Effector memory CD8-positive, alpha-beta T cell (primary cell): ENCODE measurements at regions not wholly inside any gene's neighbourhood (a gene's known extent, or its start where the extent isn't known, plus 50 kb on each side); places are given as distances from the start of the nearest gene placed in this dataset.
"Not testable (repeated sequence)": the region's sequence is repeated elsewhere in the genome, so short reads cannot be mapped to it uniquely, and the experiment has no call there.

Experiments used
- ATAC-seq: fragments of 150-1000 bp; cut with Tn5 transposase; replicated peaks from 2 replicates; pipeline ENCODE4 v1.10.0; 2021; ENCODE audit warnings: mild to moderate bottlenecking, moderate library complexity
- DNase-seq, 3 experiments: peaks; one replicate each; pipeline ENCODE4 v3.0.0; 2021
- H3K27ac Mint-ChIP-seq, 2 donors: one replicate each; pipeline ENCODE4 v1.8.0; 2022; ENCODE audit warnings: mild to moderate bottlenecking in 2 of 2, mixed read lengths in 2 of 2, moderate library complexity in 2 of 2
- H3K27me3 Mint-ChIP-seq, 2 donors: one replicate each; pipeline ENCODE4 v1.8.0; 2022; ENCODE audit warnings: mixed read lengths in 2 of 2
- H3K36me3 Mint-ChIP-seq: one replicate; pipeline ENCODE4 v1.8.0; 2022; ENCODE audit warnings: mild to moderate bottlenecking, moderate library complexity, mixed read lengths; ENCODE audit not compliant: insufficient read depth
- H3K4me1 Mint-ChIP-seq, 2 donors: one replicate each; pipeline ENCODE4 v1.8.0; 2022; ENCODE audit warnings: low read depth in 2 of 2, mixed read lengths in 2 of 2
- H3K4me3 Mint-ChIP-seq, 2 donors: one replicate each; pipeline ENCODE4 v1.8.0; 2022; ENCODE audit warnings: mild to moderate bottlenecking in 2 of 2, mixed read lengths in 2 of 2, moderate library complexity in 2 of 2
- H3K9me3 Mint-ChIP-seq, 2 donors: one replicate each; pipeline ENCODE4 v1.8.0; 2022; ENCODE audit warnings: mixed read lengths in 2 of 2

DNA sequence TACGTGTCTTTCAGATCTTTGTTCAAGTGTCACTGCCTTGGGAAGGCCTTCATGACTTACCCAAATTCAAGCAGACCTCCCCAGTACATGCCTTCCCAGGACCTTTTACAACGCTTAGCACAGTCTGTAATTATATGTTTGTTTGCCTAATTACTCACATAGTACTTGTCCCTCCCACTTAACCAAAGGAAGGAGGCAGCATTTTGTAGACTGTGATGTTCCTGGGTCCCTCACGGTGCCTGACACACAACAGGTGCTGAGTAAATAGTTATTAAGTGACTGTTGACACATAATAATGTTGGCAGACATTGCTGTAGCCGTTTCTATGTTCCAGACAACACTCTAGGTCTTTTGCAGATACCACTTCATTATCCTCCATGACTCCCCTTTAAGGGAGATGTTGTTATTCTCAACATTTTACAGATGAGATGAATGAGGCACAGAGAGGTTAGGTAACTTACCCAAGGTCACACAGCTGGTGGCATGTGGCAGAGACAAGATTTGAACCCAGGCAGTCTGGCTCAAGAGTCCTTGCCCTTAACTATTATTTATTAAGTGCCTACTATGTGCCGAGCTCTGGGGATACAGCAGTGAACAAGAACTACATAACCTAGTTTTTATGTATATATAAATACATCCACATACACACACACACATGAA is 130.7 kb downstream of the PHETA1 start:
- H3K27ac Mint-ChIP-seq, result no peak overlapping the region
- no peak overlapping the region for H3K4me3 Mint-ChIP-seq
- no peaks in the 10 kb centered on the region for H3K36me3 Mint-ChIP-seq
- peaks cover 0 to 3% of the 10 kb centered on the region in 2 donors for H3K9me3 Mint-ChIP-seq
- DNase-seq (no peak), ATAC-seq (no peak)
- no peaks in the 10 kb centered on the region for H3K4me1 Mint-ChIP-seq
- H3K27me3 Mint-ChIP-seq, result peaks cover 30 to 63% of the 10 kb centered on the region in 2 donors

DNA sequence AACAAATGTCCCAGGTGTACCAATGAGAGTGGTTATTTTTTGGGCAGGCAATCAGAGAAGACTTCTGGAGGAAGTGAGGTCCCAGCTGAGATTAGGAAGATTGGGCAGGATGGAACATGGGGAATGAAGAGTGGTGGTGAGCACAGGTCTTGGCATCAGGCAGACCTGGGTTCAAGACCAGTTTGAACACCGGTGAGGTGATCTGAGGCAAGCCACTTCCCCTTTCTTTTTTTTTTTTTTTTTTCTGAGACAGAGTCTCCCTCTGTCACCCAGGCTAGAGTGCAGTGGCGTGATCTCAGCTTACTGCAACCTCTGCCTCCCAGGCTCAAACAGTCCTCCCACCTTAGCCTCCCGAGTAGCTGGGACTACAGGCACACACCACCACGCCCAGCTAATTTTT is 134.4 kb downstream of the PHETA1 start:
- not testable (repeated sequence) for H3K36me3 Mint-ChIP-seq, DNase-seq, H3K27ac Mint-ChIP-seq, H3K4me3 Mint-ChIP-seq, H3K4me1 Mint-ChIP-seq, H3K9me3 Mint-ChIP-seq, ATAC-seq
- peaks cover 42 to 79% of the 10 kb centered on the region in 2 donors for H3K27me3 Mint-ChIP-seq

DNA sequence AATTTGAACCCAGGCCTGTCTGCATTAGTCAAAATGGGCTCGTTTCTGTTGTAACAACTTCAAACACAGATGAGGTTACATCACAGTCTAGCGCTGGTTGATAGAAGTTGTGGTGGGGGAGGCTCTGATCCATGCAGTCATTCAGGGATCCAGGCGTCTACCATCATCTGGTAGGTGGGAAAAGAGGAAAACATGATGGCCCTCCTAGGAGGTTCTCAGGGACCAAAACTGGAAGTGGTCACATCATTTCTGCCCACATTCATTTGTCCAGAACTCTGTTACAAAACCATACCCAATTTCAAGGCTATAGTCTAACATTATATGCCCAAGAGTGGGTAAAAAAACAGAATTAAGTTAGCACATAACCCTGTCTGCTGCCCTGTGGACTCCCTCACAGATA is 135.1 kb downstream of the PHETA1 start:
- H3K4me3 Mint-ChIP-seq, result no peak overlapping the region
- no peaks in the 10 kb centered on the region for H3K4me1 Mint-ChIP-seq
- no peaks in the 10 kb centered on the region for H3K9me3 Mint-ChIP-seq
- ATAC-seq, result no peak
- H3K27ac Mint-ChIP-seq, result no peak overlapping the region
- H3K27me3 Mint-ChIP-seq, result peaks cover 49 to 79% of the 10 kb centered on the region in 2 donors
- DNase-seq, result no peak
- no peaks in the 10 kb centered on the region for H3K36me3 Mint-ChIP-seq

DNA sequence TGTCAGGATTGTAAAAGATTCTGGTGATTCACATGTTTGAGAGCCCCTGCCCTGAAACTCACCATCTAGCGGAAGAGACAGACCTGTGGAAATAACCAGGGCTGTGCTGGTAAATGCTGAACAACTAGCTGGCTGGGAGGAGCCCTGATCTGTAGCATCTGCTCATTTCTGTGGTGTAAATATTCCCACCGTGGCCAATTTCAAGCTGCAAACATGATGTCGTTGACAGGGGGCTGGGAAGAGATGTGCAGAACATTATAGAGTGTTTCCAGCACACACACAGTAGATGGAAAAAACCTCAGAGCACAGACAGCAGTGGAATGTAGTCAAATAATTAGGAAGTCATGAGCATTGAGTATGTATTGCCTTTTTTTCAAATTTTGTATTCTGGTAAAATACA is 138.2 kb downstream of the PHETA1 start:
- Mint-ChIP-seq H3K27ac (no peak overlapping the region), H3K36me3 (no peaks in the 10 kb centered on the region), H3K4me3 (no peak overlapping the region), H3K4me1 (no peaks in the 10 kb centered on the region), H3K9me3 (no peaks in the 10 kb centered on the region), H3K27me3 (peaks cover 42 to 84% of the 10 kb centered on the region in 2 donors)
- DNase-seq (no peak), ATAC-seq (no peak)

DNA sequence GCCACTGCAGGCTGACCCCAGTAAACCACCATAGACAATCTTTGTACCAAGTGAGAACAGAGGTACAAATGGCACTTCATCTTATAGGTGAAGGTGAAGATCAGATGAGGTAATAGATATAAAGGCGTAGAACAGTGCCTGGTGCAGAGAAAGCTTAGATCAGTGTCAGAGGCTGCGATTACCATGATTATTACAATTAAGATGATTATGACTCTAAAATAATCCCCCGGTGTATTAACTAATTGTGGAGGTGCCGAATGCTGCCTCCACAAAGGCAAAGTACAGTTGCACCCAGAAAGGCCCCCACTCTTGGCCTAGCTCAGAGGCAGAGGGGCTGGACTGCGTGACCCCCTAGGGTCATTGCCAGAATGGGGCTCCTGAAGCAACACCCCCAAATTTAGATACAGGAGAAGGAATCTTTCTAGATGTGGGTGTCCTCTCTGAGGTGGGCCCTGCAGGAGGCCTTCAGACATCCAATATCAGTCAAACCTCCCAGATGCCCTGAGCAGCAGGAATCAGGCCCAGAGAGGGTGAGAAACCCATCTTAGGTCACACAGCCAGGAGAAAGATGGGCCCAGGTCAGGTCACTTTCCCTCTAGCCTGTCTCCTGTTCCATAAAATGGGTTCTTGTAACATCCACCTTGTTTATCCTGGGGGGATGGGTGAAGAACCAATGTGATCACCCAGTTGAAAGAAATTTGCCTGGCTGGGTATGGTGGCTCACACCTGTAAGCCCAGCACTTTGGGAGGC is 139.8 kb downstream of the PHETA1 start:
- Mint-ChIP-seq H3K27ac (no peak overlapping the region), H3K27me3 (peaks cover 38 to 69% of the 10 kb centered on the region in 2 donors), H3K36me3 (no peaks in the 10 kb centered on the region), H3K4me1 (no peaks in the 10 kb centered on the region), H3K9me3 (no peaks in the 10 kb centered on the region), H3K4me3 (no peak overlapping the region)
- no peak for DNase-seq
- no peak for ATAC-seq

DNA sequence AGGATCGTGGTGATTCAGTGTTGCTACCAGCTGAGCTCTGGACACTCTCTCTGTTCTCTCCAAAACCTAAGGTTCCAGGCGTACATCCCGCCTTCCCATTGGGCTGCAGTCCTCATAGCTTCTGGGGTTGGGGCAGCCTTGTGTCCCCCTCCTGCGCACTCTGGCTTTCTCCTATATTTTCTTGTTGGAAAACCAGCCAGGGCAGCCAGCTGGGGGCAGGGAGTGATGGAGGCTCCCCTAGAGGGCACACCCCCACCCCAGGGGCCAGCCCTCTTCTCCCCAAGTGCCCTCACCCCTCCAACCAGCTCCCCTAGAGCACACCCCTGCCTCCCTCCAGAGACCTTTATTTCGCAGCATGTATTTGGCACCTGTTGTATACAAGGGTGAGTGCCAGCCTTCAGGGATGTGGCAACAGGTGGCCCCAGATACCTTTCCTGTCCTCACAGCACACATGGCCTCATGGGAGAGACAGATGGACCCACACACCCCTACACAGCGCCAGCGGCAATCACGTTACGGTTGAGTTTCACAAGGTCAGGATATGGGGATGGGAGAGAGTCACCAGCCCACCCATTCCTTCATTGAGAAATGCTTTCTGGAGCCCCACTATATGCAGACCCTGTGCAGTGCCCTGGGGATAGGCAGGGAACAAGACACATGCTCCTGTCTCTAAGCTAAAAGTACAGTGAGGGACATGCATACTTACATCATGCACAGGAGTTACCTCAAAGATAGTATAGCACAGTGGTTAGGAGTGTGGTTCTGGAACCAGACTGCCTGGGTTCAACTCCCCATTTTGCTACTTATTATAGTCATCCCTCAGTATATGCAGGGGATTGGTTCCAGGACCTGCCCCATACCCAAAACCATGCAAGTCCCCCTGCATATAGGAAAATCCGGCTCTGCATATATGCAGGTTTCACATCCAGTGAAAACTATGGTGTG is 141.1 kb downstream of the PHETA1 start:
- Mint-ChIP-seq H3K4me1 (peaks cover 0 to 2% of the 10 kb centered on the region in 2 donors), H3K4me3 (no peak overlapping the region), H3K27me3 (peaks cover 33 to 67% of the 10 kb centered on the region in 2 donors), H3K36me3 (no peaks in the 10 kb centered on the region), H3K9me3 (no peaks in the 10 kb centered on the region), H3K27ac (no peak overlapping the region)
- no peak for ATAC-seq
- DNase-seq, result no peak

DNA sequence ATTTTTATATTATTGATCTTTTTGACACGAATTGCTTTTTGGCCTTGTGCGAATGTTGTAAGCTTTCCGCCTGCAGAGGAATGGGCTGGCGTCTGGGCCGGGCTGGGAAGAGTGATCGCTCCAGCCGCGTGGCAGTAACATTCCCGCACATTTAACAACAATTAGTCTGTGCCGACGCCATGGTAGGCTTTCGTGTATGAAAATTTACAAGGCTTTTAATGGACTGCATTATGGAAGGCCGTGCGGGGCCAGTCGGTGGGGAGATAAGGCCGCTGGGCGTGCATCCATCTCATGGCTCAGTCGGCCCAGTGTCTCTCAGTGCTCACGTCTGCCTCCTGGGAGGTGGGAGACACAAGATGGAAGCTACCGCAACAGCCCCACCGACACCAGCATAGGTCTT is 142.2 kb downstream of the PHETA1 start:
- H3K27me3 Mint-ChIP-seq, result peaks cover 30 to 63% of the 10 kb centered on the region in 2 donors

DNA sequence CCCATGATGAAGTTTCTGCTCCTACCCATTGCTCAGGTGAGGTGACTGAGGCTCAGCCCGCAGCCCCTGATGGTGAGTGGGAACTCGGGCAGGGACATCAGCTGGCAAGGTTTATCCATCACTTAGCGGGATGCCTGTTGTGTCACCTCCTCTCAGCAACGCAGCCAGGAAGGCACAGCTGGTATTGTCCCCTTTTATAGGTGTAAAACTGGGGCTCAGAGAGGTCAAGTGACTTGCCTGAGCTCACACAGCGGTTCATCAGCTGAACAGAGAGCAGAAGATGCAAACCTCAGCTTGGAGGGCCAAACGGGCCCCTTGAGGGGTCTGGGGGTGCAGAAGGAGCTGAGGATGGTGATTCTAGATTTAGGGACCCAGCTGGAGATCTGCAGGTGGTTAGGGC is 143.6 kb downstream of the PHETA1 start:
- Mint-ChIP-seq H3K27me3 (peaks cover 25 to 52% of the 10 kb centered on the region in 2 donors), H3K36me3 (no peaks in the 10 kb centered on the region), H3K9me3 (no peaks in the 10 kb centered on the region), H3K4me3 (no peak overlapping the region), H3K27ac (no peak overlapping the region), H3K4me1 (peaks cover 0 to 2% of the 10 kb centered on the region in 2 donors)
- ATAC-seq, result no peak
- DNase-seq, result no peak

More for the DNA sequence above, 142.2 kb downstream of the PHETA1 start:
- ATAC-seq, result no peak
- Mint-ChIP-seq H3K27ac (no peak overlapping the region), H3K36me3 (no peaks in the 10 kb centered on the region), H3K4me3 (no peak overlapping the region), H3K4me1 (peaks cover 0 to 2% of the 10 kb centered on the region in 2 donors), H3K9me3 (no peaks in the 10 kb centered on the region)
- DNase-seq, result no peak

DNA sequence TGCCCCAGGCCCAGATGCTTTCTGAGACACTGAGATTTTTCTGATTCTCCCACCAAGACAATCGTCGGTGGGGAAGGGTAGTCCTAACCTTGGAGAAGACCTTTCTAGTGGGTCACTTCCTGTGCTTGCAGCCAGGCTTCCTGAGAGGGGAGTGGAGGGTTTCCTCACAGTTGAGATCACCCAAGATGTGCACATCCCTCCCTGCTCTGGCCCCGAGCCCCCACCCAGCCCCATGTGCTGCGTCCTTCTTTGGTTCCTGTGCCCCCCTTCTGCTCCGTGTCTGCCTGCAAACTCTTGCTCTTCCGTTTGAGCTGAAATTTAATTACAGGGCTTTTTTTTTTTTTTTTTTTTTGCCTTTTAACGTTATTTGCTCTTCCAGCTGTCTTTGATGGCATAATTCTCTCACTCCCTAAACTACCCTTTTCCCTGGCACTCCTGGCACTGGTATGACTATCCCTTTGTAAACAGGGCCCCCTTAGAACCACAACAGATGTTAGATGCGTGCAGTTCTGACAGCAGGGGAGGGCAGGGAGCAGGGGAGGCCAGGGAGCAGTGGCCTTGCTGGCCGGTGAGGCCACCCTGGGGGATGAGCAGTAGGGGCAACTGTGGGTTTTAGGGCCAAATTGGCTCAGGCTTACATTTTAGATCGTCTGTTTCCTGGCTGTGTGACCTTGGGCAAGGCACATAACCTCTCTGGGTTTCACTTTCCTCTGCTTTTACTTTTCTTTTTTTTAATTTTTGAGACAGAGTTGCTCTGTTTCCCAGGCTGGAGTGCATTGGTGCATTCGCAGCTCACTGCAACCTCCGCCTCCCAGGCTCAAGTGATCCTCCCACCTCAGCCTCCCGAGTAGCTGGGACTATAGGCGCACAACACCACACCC is 144.5 kb downstream of the PHETA1 start:
- H3K9me3 Mint-ChIP-seq, result no peaks in the 10 kb centered on the region
- H3K4me1 Mint-ChIP-seq, result peaks cover 0 to 2% of the 10 kb centered on the region in 2 donors
- no peak for ATAC-seq
- no peak overlapping the region for H3K27ac Mint-ChIP-seq
- H3K27me3 Mint-ChIP-seq, result peaks cover 28 to 48% of the 10 kb centered on the region in 2 donors
- no peaks in the 10 kb centered on the region for H3K36me3 Mint-ChIP-seq
- no peak for DNase-seq
- no peak overlapping the region for H3K4me3 Mint-ChIP-seq

DNA sequence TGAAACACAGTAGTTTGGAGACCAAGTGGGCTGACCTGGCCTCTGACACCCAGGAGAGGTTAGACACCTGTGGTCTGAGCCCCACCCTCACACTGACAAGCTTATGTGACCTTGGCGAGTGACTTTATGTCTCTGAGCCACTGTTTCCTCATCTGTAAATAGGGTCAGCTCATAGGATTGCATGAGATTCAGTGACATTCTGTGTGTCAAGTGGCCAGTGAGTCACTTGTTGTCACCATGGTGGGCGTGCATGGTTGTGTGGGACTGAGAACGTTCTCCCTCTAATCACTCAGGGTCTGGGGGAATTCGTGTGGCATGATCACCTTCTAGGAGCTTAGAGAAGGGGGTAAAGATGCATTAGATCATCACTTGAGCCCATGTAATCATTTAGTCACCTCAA is 146.4 kb downstream of the PHETA1 start:
- no peaks in the 10 kb centered on the region for H3K9me3 Mint-ChIP-seq
- H3K27me3 Mint-ChIP-seq, result peaks cover 36 to 53% of the 10 kb centered on the region in 2 donors

DNA sequence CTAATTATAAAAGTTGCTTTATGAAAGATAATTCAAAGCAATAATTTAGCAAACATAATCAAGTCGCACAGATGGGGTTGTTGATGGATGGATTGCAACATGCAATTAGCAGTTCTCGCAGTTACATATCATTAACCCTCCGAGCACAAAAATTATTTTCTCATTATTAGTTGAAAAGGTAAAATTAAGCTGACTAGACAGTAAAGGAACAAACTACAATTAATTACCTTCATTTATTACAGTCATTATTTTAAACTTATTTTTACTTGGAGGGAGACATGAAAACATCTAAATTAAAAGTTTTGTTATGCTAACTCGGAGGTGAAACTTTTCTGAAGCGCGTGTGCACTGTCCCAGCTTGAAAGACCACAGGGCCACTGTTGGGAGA is 146.9 kb downstream of the PHETA1 start:
- ATAC-seq (no peak), DNase-seq (no peak)
- H3K4me3 Mint-ChIP-seq, result no peak overlapping the region
- no peaks in the 10 kb centered on the region for H3K9me3 Mint-ChIP-seq
- H3K4me1 Mint-ChIP-seq, result peaks cover 0 to 2% of the 10 kb centered on the region in 2 donors
- no peak overlapping the region for H3K27ac Mint-ChIP-seq
- H3K27me3 Mint-ChIP-seq, result peaks cover 39 to 53% of the 10 kb centered on the region in 2 donors
- H3K36me3 Mint-ChIP-seq, result no peaks in the 10 kb centered on the region

More for the DNA sequence above, 146.4 kb downstream of the PHETA1 start:
- no peak overlapping the region for H3K27ac Mint-ChIP-seq
- DNase-seq (no peak), ATAC-seq (no peak)
- no peaks in the 10 kb centered on the region for H3K36me3 Mint-ChIP-seq
- H3K4me1 Mint-ChIP-seq, result peaks cover 0 to 2% of the 10 kb centered on the region in 2 donors
- H3K4me3 Mint-ChIP-seq, result no peak overlapping the region

DNA sequence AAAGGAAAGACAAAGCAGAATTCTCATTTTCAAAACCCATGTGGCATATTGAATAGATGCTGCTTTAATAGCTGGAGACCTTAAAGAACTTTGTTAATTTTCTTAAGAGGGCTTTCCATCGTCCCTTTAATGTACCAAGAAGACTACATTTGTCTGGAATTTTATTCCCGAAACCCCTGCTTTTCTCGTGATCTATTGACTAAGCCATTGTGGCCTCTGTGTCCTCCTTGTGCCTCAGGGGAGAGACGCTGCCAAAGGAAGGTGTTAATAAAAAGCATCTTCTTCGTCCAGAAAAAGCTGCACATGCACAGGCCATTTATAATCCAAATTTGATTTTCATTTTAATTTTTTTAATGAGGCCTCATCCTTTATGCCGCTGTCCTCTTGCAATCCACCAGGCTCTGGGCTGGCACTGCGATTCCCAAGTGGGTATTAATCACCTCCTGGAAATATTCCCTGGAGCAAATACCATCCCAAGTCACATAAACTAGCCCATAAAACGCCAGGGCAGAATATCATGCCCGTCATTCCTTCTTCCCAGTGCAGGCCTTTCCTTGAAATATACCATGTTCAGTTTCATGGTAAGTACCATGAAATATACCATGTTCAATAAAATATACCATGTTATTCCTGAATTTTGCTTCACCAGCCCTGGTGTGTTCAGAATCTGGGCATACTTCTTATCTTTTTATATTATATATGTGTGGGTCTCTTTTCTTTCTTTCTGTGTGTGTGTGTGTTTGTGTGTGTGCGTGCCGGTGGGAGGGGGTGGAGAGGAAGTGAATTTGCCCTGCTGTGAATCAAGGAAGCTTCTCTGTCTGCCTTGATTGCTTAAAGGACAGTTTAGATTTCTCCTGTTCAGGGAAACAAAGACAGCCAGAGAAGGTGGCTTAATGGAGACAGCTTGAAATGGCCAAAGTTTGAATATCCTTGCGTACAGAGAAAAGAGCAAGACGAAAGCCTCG is 147.6 kb downstream of the PHETA1 start:
- Mint-ChIP-seq H3K4me3 (no peak overlapping the region), H3K36me3 (no peaks in the 10 kb centered on the region), H3K27ac (no peak overlapping the region), H3K4me1 (peaks cover 0 to 2% of the 10 kb centered on the region in 2 donors), H3K27me3 (peaks cover 43 to 53% of the 10 kb centered on the region in 2 donors), H3K9me3 (no peaks in the 10 kb centered on the region)
- DNase-seq (no peak), ATAC-seq (no peak)
